ENCODE measurements at regions not wholly inside any gene's neighbourhood (a gene's known extent, or its start where the extent isn't known, plus 50 kb on each side); places are given as distances from the start of the nearest gene placed in this dataset.

DNA sequence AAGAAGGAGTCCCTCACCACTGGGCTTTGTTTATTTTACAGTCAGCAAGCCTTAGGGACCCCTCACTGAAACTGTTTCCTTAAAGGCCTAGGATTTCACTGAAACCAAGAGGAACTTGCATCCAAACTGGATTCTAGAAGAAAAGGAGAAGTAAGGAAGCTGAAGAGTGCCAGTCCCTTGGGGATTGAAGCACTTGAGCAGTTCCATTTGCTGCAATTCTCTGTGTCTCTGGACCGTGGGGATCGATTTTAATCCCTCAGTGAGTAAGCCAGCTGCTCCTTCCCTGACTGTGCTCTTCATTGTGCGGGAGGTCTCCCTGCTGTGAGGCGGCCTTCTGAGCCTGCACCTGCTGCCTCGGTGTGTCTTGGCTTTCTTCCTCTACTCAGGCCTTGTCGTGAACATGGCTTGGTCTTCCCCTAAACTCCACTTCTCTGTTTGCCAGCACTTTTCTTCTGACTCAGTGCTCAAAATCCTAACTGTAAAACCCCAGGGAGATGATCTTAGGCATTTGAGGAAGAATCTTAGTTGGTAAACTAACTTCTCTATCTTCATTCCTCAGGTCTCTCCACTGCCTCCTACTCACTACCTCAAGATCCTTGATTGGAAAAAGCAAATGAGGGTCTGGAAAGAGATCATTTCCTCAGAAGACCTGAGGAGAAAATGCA lies 132.6 kb downstream of the SLC38A6 start:
- intact Hi-C loops (cut with DNase I): no loop called here
- ATAC-seq: no peak
- DNase-seq: no peak

DNA sequence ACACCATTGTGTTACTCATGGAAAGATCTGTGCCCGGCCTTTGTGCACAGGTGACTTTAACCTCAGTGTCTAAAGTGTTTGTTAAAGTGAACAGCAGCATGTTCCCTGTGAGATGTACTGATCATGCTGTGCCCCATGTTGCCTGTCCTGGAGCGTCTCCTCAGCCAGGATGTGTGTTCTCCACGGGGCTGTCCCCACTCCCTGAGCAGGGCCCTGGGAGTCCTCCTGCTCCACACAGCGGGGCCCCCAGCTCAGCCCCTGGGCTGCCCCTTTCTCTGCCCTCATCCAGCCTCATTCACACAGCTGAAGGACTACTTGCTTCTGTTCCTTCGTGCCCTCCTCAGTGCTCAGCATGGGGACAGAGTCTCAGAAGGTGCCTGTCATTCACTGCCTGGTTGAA lies 131.5 kb downstream of the SLC38A6 start:
- no peak for DNase-seq
- intact Hi-C loops (cut with DNase I): no loop called here
- no peak for ATAC-seq

DNA sequence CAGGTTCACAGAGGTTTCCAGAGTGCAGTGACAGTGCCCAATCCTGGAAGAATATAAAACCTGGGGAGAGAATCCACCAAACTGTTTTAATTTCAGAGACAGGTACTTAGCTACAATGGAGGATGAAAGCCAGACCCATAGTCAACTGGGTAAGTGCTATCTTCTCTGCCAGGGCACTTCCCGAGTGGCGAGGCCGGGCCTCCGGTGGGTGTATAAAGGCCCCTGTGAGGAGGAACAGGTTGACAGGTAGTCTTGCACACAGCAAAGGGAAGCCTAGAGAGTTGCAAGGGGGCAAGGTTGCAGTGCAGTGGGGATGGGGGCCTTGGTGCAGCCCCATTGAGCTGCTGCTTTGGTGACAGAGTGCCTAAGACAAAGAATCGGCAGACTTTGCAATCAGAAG lies 130.7 kb downstream of the SLC38A6 start:
- intact Hi-C loops (cut with DNase I): no loop called here
- ATAC-seq (no peak), DNase-seq (no peak)

DNA sequence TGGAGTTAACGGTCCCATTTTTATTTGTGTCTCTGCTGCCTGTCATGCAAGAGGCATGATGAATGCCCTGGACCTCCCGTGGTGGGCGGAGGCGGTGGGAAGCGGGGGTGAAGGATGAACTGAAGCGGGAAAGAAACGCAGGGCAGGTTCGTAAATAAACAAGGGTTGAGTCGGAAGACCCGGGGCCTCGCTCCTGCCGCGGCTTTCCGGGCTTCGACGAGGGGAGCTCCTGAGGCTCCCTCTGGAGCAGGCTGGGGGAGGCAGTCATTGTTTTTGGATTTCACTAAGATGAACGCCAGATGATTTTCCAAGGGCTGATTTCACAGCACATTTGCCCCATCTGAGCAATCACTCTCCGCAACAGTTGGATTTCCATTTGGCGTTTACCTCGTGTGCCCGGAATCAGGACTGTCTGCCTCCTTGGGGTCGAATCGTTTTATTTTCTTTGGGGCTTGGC lies 130.2 kb downstream of the SLC38A6 start:
- intact Hi-C loops (cut with DNase I): no loop called here
- no peak for ATAC-seq
- no peak for DNase-seq

DNA sequence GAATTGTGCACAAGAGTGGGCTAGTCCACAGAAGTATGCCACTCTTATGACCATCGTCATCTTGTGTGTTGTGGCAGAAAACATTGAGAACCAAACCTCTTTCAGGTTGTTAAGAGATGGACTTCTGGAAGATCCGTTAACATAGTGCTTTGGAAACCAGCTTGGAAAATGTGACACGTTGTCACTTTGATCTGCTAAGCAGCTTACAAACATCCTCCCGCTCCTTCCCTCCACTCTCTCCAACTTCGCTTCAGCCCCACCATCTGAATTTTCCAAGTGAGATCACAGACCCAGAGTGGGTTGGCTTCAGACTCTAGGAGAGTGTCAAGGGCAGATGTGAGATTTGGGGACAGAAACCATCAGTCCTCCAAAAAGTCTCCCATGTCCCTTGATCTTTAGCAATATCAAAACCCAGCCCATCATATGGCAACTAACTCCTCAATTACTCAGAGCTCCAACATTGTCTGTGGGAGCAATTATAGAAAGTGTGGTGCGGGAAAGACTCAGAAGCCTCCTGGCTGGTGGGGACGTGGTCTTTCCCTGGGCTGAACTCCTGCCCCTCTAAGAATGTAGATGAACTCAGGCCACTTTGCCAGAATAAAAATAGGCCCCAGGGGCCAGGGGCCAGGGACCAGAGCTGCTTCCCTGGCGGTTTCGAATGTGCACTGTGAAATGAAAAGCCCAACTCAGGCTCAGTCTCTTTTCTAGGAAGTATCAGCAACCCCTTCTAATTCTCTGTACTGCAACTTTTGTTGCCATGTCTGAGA lies 129.5 kb downstream of the SLC38A6 start:
- intact Hi-C loops (cut with DNase I): no loop called here
- no peak for ATAC-seq

DNA sequence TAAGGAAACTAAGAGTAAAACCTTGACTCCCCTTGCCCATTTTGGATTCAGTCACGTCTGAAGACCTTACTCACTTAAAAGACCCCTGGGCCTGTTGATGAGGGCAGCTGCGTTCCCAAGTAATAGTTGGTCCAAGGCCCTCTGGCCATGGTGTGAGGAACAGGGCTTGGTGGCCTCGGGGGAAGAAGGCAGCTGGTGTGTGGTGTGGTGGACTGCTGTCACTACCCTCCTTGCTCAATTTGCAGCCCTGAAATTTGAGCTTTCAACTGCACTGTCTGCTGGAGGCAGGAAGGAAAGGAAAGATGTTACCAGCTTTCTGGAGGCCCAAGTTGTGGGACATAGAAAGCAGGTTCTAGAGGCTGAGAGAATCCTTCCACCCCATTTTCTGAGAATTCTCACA lies 128.2 kb downstream of the SLC38A6 start:
- intact Hi-C loops (cut with DNase I): no loop called here
- DNase-seq (no peak), ATAC-seq (peak in 1 of 2 donors; percentile 36)

More for the DNA sequence above, 129.5 kb downstream of the SLC38A6 start:
- no peak for DNase-seq

DNA sequence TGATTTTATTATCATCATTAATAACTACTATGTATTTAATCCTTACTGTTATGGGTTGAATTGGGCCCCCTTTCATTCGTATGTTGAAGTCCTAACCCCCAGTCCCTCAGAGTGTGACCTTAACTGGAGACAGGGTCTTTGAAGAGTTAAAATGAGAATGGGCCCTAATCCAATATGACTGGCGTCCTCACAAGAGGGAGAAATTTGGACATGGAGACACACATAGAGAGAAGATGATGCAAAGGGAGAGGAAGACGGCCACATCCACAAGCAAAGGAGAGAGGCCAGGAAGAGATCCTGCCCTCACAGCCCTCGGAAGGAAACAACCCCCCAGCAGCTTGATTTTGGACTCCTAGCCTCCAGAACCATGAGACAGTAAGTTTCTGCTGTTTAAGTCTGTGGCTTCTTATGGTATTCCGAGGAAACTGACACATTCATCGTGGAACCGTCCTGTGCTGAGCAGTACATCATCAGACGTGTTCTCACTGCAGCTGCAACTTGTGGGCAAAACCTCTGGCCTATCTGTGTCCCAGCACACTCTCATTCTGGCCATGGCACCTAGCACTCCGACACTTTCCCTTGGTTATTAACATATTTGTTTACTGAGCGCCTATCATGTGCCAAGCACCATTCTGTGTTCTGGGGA lies 127.6 kb downstream of the SLC38A6 start:
- intact Hi-C loops (cut with DNase I): no loop called here
- ATAC-seq: no peak
- DNase-seq: no peak

DNA sequence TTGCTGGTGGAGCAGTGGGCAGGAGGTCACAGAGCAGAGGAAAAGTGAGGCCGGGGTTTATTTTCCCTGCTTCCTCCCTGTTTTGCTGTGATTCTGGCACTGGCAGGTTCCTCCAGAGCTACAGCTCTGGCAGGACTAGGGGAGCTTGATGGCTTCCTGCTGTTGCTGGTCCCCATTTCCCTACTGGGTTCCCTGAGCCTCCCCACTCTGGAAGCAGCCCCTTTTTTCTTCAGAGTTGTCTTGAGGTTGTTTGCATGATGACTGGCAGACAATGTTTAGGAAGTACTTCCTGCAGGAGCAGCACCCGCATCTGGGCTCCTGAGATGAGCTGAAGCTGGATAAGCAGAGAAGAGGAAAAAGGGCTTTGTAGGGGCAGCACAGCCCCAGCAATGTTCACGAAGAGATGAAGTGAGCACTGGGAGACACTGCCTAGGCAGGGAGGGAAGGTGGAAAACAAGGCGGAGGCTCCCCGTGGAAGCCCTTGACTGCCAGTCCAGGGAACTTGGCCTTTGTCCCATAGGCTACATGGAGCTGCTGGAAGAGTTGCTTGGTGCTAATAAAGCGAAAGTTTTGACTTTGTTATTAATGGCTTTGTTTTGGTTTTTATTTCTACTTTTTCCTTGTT lies 126.9 kb downstream of the SLC38A6 start:
- DNase-seq (no peak), ATAC-seq (peak in 1 of 2 donors; percentile 35)
- intact Hi-C loops (cut with DNase I): no loop called here

DNA sequence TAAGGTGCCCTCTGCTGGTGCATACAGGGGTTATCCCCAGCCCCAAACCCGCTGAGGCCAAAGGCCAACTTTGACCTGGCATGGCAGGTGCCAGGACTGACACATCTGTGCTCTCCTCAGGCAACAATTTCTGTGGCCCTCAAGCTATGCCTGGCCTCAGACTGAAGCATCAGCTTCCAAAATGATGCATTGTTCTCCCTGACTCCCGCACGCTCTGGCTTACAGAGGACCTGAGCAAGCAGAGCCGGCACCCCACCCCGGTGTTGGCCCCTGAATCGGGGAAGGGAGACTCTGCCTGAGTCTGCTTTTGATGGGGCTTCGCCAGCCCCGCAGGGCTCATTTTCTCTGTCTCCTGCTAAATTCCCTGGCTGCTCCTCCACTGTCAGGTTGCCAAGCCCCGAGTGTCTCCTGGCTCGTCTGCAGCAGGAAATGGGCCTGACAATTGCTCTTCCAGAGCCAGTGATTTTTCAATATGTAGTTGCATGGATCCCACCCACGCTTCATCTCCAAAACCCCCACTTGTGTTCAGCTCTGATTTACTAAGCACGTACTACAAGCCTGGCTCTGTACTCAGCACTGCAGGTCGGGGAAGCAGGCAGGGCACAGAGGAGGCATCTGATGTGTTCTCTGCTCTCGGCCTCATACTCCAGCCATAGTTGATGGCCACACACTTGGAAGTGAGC lies 126.1 kb downstream of the SLC38A6 start:
- peak in 1 of 2 donors; percentile 17 for ATAC-seq
- intact Hi-C loops (cut with DNase I): no loop called here
- DNase-seq: peak; percentile 49

DNA sequence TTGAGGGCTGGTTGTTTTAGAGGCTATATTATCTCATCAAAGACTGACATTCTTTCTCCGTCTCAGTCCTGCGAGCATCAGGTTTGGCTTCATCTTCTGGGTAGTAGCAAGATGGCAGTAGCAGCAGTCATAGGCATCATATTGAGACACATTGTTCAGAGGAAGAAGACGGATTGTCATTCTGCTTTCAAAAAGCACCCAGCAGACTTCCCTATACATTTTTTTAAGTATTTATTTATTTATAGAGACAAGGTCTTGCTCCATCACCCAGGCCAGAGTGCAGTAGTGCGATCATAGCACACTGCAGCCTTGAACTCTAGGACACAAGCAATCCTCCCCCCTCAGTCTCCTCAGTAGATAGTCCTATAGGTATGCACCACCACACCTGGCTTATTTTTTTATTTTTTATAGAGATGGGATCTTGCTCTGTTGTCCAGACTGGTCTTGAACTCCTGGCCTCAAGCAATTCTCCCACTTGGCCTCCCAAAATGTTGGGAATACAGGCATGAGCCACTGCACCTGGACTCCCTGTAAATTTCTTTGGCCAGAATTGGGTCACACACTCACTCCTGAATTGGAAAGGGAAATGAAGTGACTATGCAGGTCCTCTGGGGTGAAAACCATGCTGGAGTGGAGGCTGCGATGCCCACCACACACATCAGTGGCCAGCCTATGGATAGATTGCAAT lies 125.4 kb downstream of the SLC38A6 start:
- intact Hi-C loops (cut with DNase I): no loop called here
- no peak for DNase-seq
- no peak for ATAC-seq

DNA sequence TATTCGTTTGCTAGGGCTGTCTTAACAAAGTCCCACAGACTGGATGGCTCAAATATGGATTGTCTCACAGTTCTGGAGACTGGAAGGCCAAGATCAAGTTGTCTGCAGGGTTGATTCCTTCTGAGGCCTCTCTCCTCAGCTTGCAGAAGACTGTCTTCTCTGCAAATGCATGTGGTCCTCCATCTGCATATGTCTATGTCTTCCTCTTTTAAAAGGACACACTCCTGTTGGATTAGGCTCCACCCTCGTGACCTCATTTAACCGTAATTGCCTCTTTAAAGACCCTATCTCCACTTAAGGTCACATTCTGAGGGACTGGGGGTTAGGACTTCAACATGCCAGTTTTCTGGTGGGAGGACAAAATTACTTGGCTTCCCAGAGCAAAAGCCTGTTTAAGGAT lies 123.3 kb downstream of the SLC38A6 start:
- intact Hi-C loops (cut with DNase I): no loop called here
- ATAC-seq: peak in 1 of 2 donors; percentile 2
- DNase-seq: no peak

DNA sequence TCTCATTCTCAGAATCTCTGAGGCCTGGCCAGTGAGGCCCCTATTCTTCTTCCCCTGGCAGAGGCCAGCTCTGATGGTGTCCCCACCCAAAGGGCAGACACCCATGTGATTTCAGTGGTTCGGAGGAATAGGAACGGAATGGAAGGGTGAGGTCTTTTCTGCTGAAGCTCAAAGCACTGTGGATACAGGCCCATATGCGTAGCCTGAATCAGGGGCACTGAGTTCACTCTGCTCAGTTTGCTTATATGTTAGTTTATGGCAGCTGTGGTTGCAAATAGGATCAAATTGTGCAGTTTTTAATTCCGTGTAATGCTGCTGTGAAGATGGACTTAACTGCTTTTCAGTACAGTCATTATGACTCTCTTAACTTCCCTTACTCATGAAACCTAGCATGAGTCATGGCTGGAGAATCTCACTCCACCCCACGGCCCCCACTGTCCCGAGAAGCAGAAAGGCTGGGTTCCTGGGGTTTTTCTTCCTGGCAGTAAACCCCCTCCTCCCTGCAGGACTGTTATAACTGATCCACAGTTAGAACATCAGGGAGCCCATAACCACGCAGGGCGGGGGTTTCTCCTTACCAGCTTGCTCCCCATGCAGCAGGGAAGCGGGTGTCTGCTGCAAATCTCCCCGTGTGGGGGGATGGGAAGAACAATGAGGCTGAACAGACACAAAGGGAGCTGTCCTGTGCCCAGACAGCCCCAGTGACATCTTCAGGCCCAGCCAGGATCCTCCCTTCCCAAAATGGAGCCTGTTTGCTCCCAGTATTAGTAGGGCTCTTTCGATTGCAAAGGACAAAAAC lies 122.7 kb downstream of the SLC38A6 start:
- intact Hi-C loops (cut with DNase I): no loop called here
- DNase-seq (peak; percentile 58), ATAC-seq (peak; percentile 56 to 95)

DNA sequence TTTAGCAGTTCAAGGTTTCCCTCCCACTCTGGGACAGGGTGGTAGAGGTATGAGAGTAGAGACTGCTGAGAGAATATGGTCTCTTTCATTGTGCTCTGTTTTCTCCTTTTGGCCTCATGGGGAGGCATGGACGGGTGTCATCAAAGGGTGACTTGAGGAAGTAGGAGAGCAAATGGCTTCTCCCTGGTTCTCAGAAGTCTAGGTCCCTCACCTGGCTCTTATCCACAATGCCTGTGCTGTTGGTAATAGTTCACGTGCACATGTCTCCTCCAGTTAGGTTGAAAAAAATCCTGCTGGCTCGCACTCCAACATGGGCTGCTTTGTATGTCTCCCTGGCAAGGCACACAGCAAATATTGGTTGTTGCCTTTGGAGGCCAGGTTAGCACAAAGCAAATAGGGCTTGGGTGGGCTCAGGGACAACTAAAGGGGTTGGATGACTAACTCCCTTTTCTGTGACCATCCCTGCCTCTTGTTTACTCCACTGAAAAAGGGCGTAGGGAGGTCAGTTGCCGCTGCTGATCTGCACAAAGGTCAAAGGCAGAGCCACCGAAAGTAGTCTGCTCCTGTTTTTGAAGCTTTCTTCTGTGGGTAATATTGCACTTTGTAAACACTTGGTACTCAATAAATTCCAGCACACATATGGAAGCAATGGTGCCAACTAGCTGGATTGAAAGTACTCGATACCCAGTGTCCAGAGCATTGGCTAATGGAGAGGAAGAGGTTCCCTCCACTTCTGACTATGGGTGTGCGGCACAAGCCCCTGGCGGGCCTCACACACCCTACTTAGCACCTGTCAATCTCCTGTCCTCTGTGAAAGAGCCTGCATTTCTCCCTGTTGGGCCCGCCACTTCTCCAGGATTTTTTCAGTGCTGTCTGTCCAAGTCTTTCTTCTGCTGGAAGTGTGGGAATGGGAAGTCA lies 121.8 kb downstream of the SLC38A6 start:
- DNase-seq (no peak), ATAC-seq (no peak)
- intact Hi-C loops (cut with DNase I): no loop called here
